Liver (tissue), 3 donors: ENCODE measurements at regions not wholly inside any gene's neighbourhood (a gene's known extent, or its start where the extent isn't known, plus 50 kb on each side); places are given as distances from the start of the nearest gene placed in this dataset.

Experiments used
- CTCF ChIP-seq: fragments of 150-350 bp; IDR thresholded peaks from 2 replicates; pipeline ENCODE4 v1.5.1; 2017; ENCODE audit warnings: improper control_type of control experiment, low read depth, low read length; ENCODE audit not compliant: missing input control
- GABPA ChIP-seq, 2 donors: IDR thresholded peaks in 1 of 2; conservative IDR thresholded peaks in 1 of 2; 2 replicates each; pipeline ENCODE4 v1.6.1; 2016; ENCODE audit warnings: antibody characterized with exemption in 2 of 2, mild to moderate bottlenecking in 1 of 2, moderate library complexity in 1 of 2
- donor health status: healthy.
- donor health status: healthy.

- no peak for TF ChIP-seq GABPA (IDR thresholded peaks at IDR 0.05 in 1 of 2, conservative IDR thresholded peaks at IDR 0.05 in 1 of 2)
- no peak for TF ChIP-seq CTCF
Observed at GRCh38 chr10:125369382-125370326, 209.3 kb upstream of the CTBP2 start.
